HepG2 (cell line): ENCODE measurements at regions not wholly inside any gene's neighbourhood (a gene's known extent, or its start where the extent isn't known, plus 50 kb on each side); places are given as distances from the start of the nearest gene placed in this dataset.

Experiments
- DR1 ChIP-seq: sonication (generic); formaldehyde crosslinking; IDR thresholded peaks from 2 replicates; pipeline ENCODE4 v1.8.0; 2021; ENCODE audit warnings: mild to moderate bottlenecking, missing genetic modification reagents, inconsistent platforms
- MED1 ChIP-seq: sonication (generic); formaldehyde crosslinking; IDR thresholded peaks from 2 replicates; pipeline ENCODE4 v1.4.0; 2020; ENCODE audit warnings: missing genetic modification reagents
- NR2F2 ChIP-seq: IDR thresholded peaks from 2 replicates; pipeline ENCODE4 v1.6.1; 2012; ENCODE audit warnings: low read depth, inconsistent platforms, borderline replicate concordance
- ZFP37 ChIP-seq: sonication (generic); formaldehyde crosslinking; IDR thresholded peaks from 2 replicates; pipeline ENCODE4 v1.4.0; 2020; ENCODE audit warnings: missing genetic modification reagents, borderline replicate concordance
- ZNF318 ChIP-seq: sonication (generic); formaldehyde crosslinking; IDR thresholded peaks from 2 replicates; pipeline ENCODE4 v1.4.0; 2020; ENCODE audit warnings: mild to moderate bottlenecking, missing genetic modification reagents
- ZNF782 ChIP-seq: sonication (generic); formaldehyde crosslinking; IDR thresholded peaks from 2 replicates; pipeline ENCODE4 v1.4.0; 2020; ENCODE audit warnings: missing genetic modification reagents, mild to moderate bottlenecking, borderline replicate concordance

GRCh38 chr11:71155846-71156245 lies 96.5 kb downstream of the SHANK2 start (continued):
- TF ChIP-seq ZNF318 (CRISPR knock-in tag) (no peak), MED1 (CRISPR knock-in tag) (no peak), ZNF782 (CRISPR knock-in tag) (no peak), ZFP37 (CRISPR knock-in tag) (no peak), NR2F2 (no peak), DR1 (CRISPR knock-in tag) (no peak)
